HS-27A (cell line): ENCODE measurements at regions not wholly inside any gene's neighbourhood (a gene's known extent, or its start where the extent isn't known, plus 50 kb on each side); places are given as distances from the start of the nearest gene placed in this dataset.

Experiments
- DNase-seq: peaks from one replicate; pipeline ENCODE4 v3.0.0-alpha.2; 2012; ENCODE audit warnings: low read depth, missing footprints

DNA sequence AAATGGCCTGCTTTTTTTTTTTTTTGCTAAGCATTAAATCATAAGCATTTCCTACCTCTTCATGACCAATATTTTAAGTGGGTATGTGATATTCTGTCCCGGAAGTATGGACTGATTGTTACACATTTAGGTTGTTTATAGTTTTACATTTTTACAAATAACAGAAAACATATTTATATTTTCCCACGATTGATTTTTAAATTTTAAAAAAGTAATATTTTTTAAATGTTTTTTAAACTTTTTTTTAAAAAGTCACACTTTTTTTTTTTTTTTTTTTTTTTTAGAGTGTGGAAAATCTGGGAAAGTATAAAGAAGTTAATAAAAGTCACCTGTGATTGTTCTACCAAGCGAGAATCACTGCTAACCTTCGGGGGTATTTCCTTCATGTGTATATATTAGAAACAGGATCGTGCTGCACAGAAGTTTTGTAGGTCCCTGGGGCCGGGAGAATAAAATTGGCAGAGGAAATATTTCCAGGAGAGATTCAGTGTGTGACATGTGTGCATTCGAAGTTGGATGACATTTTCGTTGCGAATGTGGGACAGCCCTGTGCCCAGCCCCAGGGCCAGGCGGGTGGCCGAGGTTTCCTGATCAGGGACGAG lies 173.1 kb downstream of the CDC5L start:
- no peak for DNase-seq

- no peak for DNase-seq
Measured at GRCh38 chr6:44561060-44561623, 173.6 kb downstream of the CDC5L start.

DNA sequence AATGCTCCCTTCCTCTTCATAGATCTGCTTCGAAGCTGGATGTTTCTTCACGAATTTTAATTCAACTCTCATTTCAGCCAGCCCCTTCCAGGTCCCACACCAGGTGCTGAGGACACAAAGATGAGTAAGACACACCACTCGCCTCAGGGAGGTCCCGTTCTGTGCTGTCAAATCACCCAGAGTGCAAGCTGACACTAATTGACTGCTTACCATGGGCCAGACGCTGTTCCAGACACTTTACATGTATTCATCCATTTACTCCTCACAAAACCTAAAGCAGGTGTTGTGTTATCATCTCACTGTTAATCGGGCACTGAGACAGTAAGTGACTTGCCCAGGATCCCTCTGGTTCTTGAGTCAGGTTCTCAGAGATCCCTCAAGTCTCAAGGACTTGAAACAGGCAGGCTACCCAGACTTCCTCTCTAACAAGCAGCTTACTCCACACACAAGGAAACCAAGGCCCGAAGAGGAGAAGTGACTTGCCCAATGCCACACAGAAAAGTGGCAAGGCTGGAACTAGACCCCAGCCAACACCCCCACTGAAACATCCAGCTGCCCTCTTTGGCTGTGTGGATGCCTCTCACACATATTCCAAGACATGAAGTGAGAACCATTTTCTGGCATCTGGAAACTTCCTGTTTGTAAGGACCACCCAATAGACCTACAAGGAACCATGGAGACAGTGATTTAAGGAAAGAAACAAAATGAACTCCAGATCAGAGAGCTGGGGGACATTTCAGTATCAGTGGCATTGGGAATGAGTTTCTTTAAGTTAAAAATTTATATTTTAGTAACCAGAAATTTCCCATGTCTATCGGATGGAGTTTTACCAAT lies 174.5 kb downstream of the CDC5L start:
- no peak for DNase-seq

DNA sequence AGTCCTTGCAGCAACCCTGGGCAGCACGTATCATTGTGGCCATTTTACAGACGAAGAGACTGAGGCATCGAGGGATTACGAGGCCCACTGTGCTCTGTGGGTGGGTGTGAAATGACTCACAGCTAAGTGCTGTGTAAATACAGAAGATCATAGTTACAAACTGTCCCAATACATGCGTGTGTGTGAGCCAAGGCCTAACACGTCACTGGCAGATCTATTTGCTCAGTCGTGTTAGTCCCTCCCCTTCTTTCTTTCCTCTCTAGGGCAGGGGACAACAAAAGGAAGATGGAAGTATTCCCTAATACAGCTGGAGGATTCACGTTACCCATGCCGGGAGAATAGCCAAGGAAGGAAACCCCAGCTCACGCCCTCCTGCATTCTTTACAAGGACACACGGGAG lies 175.9 kb downstream of the CDC5L start:
- no peak for DNase-seq

- DNase-seq, result no peak
Measured at GRCh38 chr6:44564906-44565524, 177.5 kb downstream of the CDC5L start.

- DNase-seq, result no peak
Measured at GRCh38 chr6:44567406-44567805, 179.9 kb downstream of the CDC5L start.

DNA sequence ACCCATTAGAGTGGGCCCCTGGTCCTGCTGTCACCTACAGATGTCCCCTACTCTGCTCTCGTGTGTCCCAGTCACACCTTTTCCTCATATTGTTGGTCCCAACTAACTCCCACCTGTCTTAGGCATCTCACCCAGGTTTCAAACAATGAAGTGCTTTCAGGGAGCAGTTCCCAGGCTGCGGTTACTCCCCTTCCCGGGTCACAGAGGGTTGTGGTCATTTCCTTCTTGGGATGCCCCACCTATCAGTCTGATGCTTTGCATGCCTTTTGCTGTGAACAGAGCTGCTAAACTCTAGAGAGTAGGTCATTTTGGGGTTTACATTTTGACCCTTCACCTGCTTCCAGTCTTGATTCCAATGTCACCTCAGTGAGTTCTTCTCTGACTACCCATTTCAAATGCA lies 181.6 kb downstream of the CDC5L start:
- no peak for DNase-seq

DNA sequence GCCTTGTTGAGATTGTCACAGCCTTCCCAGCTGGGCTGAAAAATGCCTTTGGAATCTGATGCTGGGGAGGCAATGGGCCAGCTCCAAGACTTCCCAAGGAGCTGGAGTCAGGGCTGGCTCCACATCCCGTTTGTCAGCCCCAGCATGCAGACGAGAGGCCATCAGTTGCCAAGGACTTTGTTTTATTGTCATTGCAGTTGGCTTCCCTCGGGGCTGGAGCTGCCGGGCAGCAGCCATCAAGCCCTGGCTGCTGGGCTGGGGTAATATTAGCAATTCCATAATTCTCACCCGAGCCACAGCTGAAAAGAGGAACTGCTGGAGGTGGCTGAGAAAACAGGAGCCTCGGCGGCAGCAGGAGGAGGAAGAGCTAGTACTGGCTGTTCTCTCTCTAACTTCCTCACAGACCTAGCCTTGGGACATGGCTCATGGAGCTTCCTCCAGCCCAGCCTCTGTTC lies 182.5 kb downstream of the CDC5L start:
- DNase-seq, result no peak

DNA sequence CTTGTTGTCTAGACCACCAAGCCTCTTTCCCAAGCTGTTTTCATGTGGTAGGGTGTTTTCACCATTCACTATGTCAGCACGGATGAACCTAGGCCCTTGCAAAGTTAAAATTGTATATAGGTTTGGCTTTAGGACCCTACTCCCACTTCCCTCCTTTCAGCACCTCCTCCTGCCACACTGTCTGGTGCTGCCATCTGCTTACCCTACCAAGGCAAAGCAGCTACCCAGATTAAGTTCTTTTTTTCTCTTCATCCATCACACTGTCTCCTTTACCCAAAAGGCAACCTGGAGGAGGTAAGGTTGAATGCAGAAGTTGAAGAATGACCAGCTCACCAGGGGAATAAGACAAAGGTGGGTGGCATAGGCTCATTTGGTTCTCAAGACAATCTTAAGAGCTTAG lies 184.0 kb downstream of the CDC5L start:
- no peak for DNase-seq

- no peak for DNase-seq
Measured at GRCh38 chr6:44572346-44572745, 184.8 kb downstream of the CDC5L start.

DNA sequence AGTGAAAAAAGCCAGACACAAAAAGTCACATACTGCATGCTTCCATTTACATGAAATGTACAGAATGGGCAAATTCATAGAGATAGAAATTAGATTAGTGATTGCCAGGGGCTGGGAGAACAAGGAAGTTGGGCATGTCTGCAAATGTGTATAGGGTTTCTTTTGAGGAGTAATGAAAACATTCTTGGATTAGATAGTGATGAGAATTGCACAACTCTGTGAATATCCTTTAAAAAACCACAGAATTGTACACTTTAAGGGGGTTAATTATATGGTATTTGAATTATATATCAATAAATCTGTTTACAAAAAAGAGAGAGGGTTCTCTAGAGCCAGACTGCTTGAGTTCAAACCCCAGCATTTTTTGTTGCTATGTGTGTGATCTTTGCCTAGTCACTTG lies 188.1 kb downstream of the CDC5L start:
- DNase-seq, result no peak

DNA sequence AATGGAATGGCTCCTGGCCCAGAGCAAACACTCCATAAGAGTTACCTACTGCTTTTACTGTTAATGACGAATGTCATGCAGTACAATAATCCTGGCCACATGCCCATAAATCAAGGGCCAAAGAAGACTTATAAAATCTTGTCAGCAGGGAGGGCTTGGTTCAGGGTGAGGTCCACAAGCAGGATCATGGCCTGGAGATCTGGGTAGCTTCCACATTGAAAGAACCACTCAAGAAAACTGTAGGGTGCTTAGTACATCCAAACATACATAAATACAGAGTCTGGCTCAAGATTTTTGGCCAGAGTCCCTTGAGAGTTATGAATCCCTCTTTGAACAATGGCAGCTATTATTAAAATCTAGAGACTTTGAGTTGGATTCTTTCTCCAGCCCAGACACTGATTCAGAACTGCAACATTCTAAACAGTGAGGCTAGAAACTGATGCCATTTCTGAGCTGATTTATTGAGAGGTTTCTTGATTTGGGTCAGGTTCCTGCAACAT lies 188.7 kb downstream of the CDC5L start:
- no peak for DNase-seq

DNA sequence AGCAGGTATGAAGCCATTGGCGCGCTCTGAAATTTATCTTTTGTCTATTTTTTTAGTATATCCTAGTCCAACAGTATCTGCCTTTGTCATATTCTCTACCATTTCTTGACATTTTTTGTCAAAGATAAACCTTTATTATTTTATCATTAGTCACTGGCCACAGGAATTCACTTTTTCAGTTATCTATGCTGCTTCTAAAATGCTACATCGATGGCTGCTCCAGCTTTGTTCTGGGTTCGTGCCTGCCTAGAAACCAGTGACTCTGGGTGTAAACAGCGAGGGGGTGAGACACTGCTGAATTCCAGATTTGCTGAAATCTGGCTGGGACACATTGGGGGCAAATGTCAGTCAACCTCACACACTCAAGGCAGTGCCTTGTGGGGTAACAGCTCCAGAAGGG lies 193.4 kb downstream of the CDC5L start:
- DNase-seq, result peak; percentile 62

DNA sequence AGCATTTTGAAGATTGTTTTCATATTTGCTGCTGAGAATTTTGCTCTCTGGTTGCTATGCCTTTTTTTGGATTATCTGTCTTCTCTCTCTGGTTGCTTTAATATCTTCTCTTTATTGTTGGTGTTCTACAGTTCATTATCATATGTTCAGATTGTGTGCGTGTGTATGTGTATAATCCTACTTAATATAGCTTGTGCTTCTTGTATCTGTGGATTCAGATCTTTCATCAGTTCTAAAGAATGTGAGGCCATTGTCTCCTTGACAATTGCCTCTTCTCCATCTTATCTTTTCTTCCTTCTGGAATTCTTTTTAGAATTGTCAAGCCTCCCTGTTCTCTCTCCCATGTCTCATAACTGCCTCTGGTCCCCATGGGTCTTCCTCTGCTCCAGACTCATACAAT lies 195.4 kb downstream of the CDC5L start:
- no peak for DNase-seq

DNA sequence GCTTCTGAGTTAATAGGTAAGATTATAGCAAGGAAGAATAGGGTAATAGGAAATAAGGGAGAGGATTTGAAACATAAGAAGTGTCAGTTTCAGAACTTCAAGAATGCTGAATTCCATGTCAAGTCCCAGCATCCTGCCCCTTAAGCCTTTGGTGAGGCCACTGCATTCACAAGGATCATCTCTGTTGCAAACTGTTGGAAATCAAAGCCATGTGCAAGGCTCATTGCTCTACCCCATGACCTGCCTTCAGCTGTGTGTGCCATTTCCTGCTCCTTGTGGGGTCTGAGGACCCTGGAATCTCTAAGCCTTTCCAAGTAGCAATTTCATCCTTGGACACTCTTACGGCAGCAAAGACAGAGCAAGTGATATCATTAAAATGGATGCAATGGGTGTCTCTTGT lies 203.0 kb downstream of the CDC5L start:
- no peak for DNase-seq

- peak; percentile 38 for DNase-seq
Measured at GRCh38 chr6:44593539-44593944, 206.0 kb downstream of the CDC5L start.

GRCh38 chr6:44594481-44594880 lies 207.0 kb downstream of the CDC5L start:
- DNase-seq, result no peak

DNA sequence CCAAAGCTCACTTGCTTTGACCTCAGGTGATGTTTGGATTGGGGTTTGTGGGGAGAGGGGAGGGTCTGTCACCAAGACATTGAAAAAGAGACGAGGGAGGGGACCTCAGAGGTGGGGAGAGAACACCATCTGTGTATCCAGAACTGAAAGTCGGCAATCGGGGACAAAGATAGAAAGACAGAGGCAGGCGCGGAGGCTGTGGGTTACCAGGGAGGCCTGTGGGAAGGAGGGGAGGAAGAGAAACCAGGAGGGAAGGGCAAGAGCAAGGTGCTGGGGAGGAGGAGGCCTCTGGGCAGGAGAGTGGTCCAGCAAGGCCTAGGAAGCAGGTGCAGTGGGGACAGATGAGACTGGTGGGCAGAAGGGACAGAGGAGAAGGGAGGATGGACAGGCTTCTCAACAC lies 211.2 kb downstream of the CDC5L start:
- DNase-seq, result no peak

DNA sequence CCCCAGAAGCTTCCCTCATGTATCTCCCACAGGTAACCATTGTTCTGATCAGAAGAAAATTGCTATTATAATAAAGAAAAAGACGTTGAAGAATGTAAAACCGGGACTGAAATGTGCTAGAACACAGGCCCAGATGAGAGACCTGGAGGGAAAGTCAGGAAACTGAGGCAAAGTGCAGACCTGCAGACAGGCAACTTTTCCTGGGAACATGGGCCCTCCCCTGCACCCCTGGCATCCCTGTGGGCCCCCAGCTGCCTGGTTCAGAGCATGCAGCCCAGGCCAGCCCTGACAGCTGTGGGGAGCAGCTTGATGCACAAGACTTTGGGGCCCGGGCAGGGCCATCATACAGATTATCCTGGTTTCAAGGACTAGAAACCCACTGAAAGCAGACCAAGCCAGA lies 212.2 kb downstream of the CDC5L start:
- DNase-seq, result no peak

DNA sequence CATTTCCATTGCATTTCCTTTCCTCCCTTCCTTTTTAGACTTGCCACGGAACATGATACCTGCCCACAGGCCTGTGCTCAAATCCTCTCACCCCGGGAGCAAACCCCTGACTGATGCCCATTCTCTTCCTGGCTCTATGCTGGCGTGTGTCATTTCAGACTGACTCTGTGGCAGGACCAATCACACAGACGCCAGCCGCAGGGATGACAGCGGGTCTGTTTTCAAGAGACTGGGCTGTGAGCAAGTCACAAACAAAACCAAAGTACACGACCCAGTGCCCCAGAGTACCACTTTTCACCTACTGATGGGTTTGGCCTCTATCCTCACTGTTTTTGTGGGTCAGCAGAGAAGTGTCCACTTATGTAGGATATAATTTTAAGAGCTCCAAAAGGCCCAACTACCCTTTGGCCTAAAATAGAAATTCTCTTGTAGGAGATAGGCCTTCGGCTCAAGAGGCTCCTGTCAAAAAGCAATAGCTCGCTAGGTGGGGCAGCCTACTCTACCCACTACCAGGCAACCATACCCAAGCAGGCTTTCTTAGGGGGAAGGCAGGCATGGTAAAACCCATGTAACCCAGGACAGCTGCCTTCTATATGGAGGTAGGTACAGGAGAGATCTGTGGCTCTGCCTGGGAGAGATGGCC lies 215.7 kb downstream of the CDC5L start:
- no peak for DNase-seq

DNA sequence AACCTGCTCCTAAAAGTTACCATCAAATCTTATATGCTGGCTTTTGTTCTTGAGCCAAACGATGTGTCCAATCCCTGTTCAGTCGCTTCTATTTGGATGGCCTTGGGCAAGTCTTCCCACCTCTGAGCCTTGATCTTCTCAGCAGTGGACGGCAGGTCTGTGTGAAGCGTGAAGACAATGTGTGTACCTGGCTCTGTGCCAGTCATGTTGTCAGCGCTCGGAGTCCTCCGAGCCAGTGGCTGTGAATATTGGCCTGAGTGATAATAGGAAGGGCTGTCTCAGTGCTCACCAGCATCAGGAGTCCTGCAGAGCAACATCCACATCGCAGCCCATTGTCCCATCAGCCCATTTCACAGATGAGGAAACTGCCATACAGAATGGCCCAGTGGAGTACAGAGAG lies 219.0 kb downstream of the CDC5L start:
- DNase-seq, result no peak

DNA sequence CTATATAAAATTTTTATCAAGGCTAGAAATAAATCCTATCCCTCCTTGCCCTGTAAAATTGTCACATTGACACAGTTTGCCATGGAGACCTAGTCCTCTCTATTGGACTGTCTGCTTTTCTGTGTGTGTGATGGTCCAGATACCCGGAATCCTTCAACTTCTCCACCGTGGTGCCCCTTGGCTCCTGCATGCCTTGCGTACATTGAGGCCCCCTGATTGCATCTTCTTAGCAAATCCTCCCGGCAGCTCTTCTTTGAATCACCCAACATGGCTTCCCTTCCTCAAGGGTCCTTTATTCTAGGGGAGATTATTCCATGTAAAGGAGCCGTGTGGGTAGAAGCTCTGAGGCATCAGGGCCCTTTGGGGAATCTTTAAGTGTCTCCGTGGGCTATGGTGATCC lies 219.5 kb downstream of the CDC5L start:
- no peak for DNase-seq
